GM12878 (cell line): ENCODE measurements at regions not wholly inside any gene's neighbourhood (a gene's known extent, or its start where the extent isn't known, plus 50 kb on each side); places are given as distances from the start of the nearest gene placed in this dataset.

Experiments
- ATAC-seq: fragments of 200-7000 bp; cut with Tn5 transposase; 3 replicates; pipeline ENCODE4 v1.9.1; 2020; ENCODE audit warnings: mild to moderate bottlenecking, moderate library complexity
- BruUV-seq: library from RNA; stranded (reverse); fragments of 400-500 nt; replicated peaks from 2 replicates; lab custom pipeline; 2021; lab: Mats Ljungman, UMichigan
- CTCF ChIA-PET: fragments of 300-600 bp; sonication (Branson Sonifier 250); formaldehyde crosslinking; extraction: SDS; loops from one replicate; lab custom pipeline; 2021; ENCODE audit warnings: inconsistent platforms; lab: Yijun Ruan, JAX
- POLR2A ChIA-PET: fragments of 350-600 bp; formaldehyde crosslinking; extraction: SDS; loops from one replicate; lab custom pipeline; 2021; ENCODE audit warnings: inconsistent platforms; lab: Charles Lee
- RAD21 ChIA-PET: fragments of 300-600 bp; sonication (Branson Sonifier 250); formaldehyde crosslinking; loops from one replicate; lab custom pipeline; 2023; ENCODE audit warnings: antibody characterized with exemption; ENCODE audit not compliant: unreplicated experiment; lab: Charles Lee
- SMC1A ChIA-PET: fragments of 300-600 bp; sonication (Branson Sonifier 250); formaldehyde crosslinking; loops from one replicate; lab custom pipeline; 2023; ENCODE audit not compliant: unreplicated experiment, uncharacterized antibody; lab: Charles Lee
- DNase-seq: peaks from one replicate; pipeline ENCODE4 v3.0.0-alpha.2; 2011; ENCODE audit warnings: low read depth, low spot score
- FAIRE-seq: peaks from 3 replicates; lab custom pipeline; 2011; peaks lifted over from hg19 to GRCh38; lab: Jason Lieb, UNC
- H2AFZ ChIP-seq: 2 replicates; pipeline ENCODE4 v1.6.0; 2011; ENCODE audit warnings: low read depth, low read length, control low read depth; ENCODE audit not compliant: control insufficient read depth
- H3K27ac ChIP-seq: 2 replicates; pipeline ENCODE4 v1.5.1; 2011; ENCODE audit warnings: control low read depth; ENCODE audit not compliant: control insufficient read depth, insufficient read depth
- H3K27me3 ChIP-seq, 2 experiments: replicated peaks in 1 of 2; 2 replicates each; pipeline versions ENCODE4 v1.6.0 to v1.6.1; 2011; ENCODE audit warnings: low read length in 1 of 2; ENCODE audit not compliant: control insufficient read depth in 2 of 2, insufficient read depth in 2 of 2
- H3K36me3 ChIP-seq, 2 experiments: 2 replicates each; pipeline ENCODE4 v1.5.1; 2011; ENCODE audit warnings: low read length in 1 of 2; ENCODE audit not compliant: control insufficient read depth in 2 of 2, insufficient read depth in 2 of 2
- H3K4me1 ChIP-seq: 2 replicates; pipeline ENCODE4 v1.6.1; 2011; ENCODE audit warnings: mild to moderate bottlenecking, low read length, moderate library complexity, mixed read lengths; ENCODE audit not compliant: control insufficient read depth, insufficient read depth
- H3K4me2 ChIP-seq: 2 replicates; pipeline ENCODE4 v1.6.0; 2011; ENCODE audit warnings: control low read depth; ENCODE audit not compliant: control insufficient read depth, insufficient read depth
- H3K4me3 ChIP-seq: fragments of 200-600 bp; sonication (generic); 2 replicates; pipeline ENCODE4 v1.5.1; 2016
- H3K79me2 ChIP-seq: 2 replicates; pipeline ENCODE4 v1.6.0; 2011; ENCODE audit warnings: low read length; ENCODE audit not compliant: control insufficient read depth, insufficient read depth
- H3K9ac ChIP-seq: 2 replicates; pipeline ENCODE4 v1.8.0; 2011; ENCODE audit warnings: low read length, control low read depth, mixed read lengths; ENCODE audit not compliant: control insufficient read depth, insufficient read depth
- H3K9me3 ChIP-seq: replicated peaks from 3 replicates; pipeline ENCODE4 v1.5.1; 2011; ENCODE audit warnings: mild to moderate bottlenecking, low read length; ENCODE audit not compliant: control insufficient read depth, insufficient read depth
- H4K20me1 ChIP-seq: 2 replicates; pipeline ENCODE4 v1.6.0; 2011; ENCODE audit not compliant: control insufficient read depth, insufficient read depth
- CBX3 ChIP-seq: fragments of 200-600 bp; sonication (generic); IDR thresholded peaks from 2 replicates; pipeline ENCODE4 v1.6.1; 2016; ENCODE audit warnings: low read depth, borderline replicate concordance
- CBX5 ChIP-seq: sonication (generic); IDR thresholded peaks from 2 replicates; pipeline ENCODE4 v1.6.1; 2016; ENCODE audit warnings: low read depth, moderate library complexity, mild to moderate bottlenecking, inconsistent platforms
- CEBPB ChIP-seq, 2 experiments: fragments of 150-350 bp in 1 of 2; IDR thresholded peaks; 2 replicates each; pipeline ENCODE4 v1.6.1; 2012 to 2014; ENCODE audit warnings: low read depth in 2 of 2, low read length in 2 of 2, borderline replicate concordance in 1 of 2, inconsistent platforms in 1 of 2
- CHD4 ChIP-seq: fragments of 200-600 bp; sonication (generic); IDR thresholded peaks from 2 replicates; pipeline ENCODE4 v1.6.1; 2016; ENCODE audit warnings: mild to moderate bottlenecking
- CREM ChIP-seq: IDR thresholded peaks from 2 replicates; pipeline ENCODE4 v1.6.1; 2014; ENCODE audit warnings: antibody characterized with exemption, low read depth
- EP300 ChIP-seq, 2 experiments: fragments of 150-350 bp in 1 of 2; IDR thresholded peaks; 2 replicates each; pipeline ENCODE4 v1.6.1; 2011 to 2012; ENCODE audit warnings: low read depth in 2 of 2, low read length in 2 of 2, borderline replicate concordance in 1 of 2, improper control_type of control experiment in 1 of 2, inconsistent platforms in 1 of 2; ENCODE audit not compliant: control insufficient read depth in 1 of 2
- FOXK2 ChIP-seq: fragments of 450-650 bp; IDR thresholded peaks from 2 replicates; pipeline ENCODE4 v1.6.1; 2017; ENCODE audit warnings: mild to moderate bottlenecking, moderate library complexity
- JUND ChIP-seq: IDR thresholded peaks from 2 replicates; pipeline ENCODE4 v1.6.1; 2012; ENCODE audit warnings: low read depth, mild to moderate bottlenecking, low read length, improper control_type of control experiment, moderate library complexity
- NBN ChIP-seq: fragments of 450-650 bp; IDR thresholded peaks from 2 replicates; pipeline ENCODE4 v1.6.1; 2016
- NRF1 ChIP-seq: conservative IDR thresholded peaks from 2 replicates; pipeline ENCODE4 v1.6.1; 2011; ENCODE audit warnings: mild to moderate bottlenecking, low read depth, low read length, improper control_type of control experiment
- POLR2AphosphoS2 ChIP-seq: IDR thresholded peaks from 2 replicates; pipeline ENCODE4 v1.6.1; 2011; ENCODE audit warnings: low read depth, mild to moderate bottlenecking, low read length, improper control_type of control experiment, moderate library complexity
- RAD21 ChIP-seq: IDR thresholded peaks from 2 replicates; pipeline ENCODE4 v1.6.1; 2011; ENCODE audit warnings: mild to moderate bottlenecking, low read depth, low read length, moderate library complexity; ENCODE audit not compliant: insufficient read depth
- RCOR1 ChIP-seq: conservative IDR thresholded peaks from 2 replicates; pipeline ENCODE4 v1.6.1; 2012; ENCODE audit warnings: low read depth, low read length, improper control_type of control experiment
- RFX5 ChIP-seq: IDR thresholded peaks from 2 replicates; pipeline ENCODE4 v1.6.1; 2011; ENCODE audit warnings: low read depth, low read length, improper control_type of control experiment
- SIX5 ChIP-seq: IDR thresholded peaks from 2 replicates; pipeline ENCODE4 v1.6.1; 2011; ENCODE audit warnings: mild to moderate bottlenecking, low read depth, low read length, moderate library complexity; ENCODE audit not compliant: severe bottlenecking
- SMC3 ChIP-seq: IDR thresholded peaks from 2 replicates; pipeline ENCODE4 v1.6.1; 2011; ENCODE audit warnings: low read length, improper control_type of control experiment, borderline replicate concordance
- WGBS: methylation state at CpG from one replicate; pipeline ENCODE4 v1.1.6; 2016; ENCODE audit warnings: low lambda C conversion rate; ENCODE audit not compliant: insufficient replicate concordance, insufficient coverage; ENCODE audit errors: missing lambda C conversion rate; 5-methylcytosine and 5-hydroxymethylcytosine counted together
- in situ Hi-C: fragments of 300-500 bp; cut with MboI; formaldehyde crosslinking; loops from 9 replicates; pipeline ENCODE4 v1.14.3; 2018; ENCODE audit warnings: mixed read lengths
- intact Hi-C: fragments of 100-400 bp; cut with micrococcal nuclease; formaldehyde crosslinking; loops from one replicate; pipeline ENCODE4 v1.14.2; 2022; ENCODE audit not compliant: unreplicated experiment
- TF ChIP-seq, protein P1 (sequence below): fragments of 450-650 bp; IDR thresholded peaks from 2 replicates; pipeline ENCODE4 v1.6.1; 2017; ENCODE audit warnings: borderline replicate concordance
- TF ChIP-seq, protein P2 (sequence below): IDR thresholded peaks from 2 replicates; pipeline ENCODE4 v1.6.1; 2011; ENCODE audit warnings: low read depth, mild to moderate bottlenecking, low read length, moderate library complexity, borderline replicate concordance; ENCODE audit errors: extremely low read depth
- TF ChIP-seq, protein P3 (sequence below): IDR thresholded peaks from 2 replicates; pipeline ENCODE4 v1.6.1; 2012; ENCODE audit warnings: low read depth, low read length, improper control_type of control experiment

DNA sequence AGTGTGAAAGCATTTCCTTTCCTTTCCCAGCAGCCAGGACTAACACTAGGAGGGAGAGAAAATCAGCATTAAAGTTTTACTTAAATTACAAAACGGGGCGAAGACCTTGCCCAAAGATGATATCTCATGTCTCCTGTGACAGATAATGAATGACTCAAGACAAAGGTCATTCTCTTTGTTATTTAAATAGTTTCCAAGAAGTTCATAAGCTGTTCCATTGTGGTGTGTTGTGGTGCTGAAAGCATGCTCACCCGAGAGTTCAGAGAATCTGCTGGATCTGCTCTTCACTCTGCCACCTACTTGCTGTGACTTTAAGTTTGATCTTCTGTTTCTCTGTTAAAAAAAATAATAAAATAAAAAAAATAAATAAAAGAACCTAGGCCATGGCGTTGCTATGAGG lies 265.9 kb upstream of the NR4A3 start:
- H2AFZ ChIP-seq, result no peak overlapping the region
- no peak overlapping the region for H3K4me3 ChIP-seq
- ChIA-PET SMC1A (interaction anchor here (1.2 to 1.4 kb wide), 3 partner anchors 8 to 106 kb away, joined by 3 to 5 read pairs (median 5); no protein-coding TSS in a partner anchor), POLR2A (no interaction called here), RAD21 (no interaction called here), CTCF (no interaction called here)
- H3K4me1 ChIP-seq, result no peaks in the 10 kb centered on the region
- in situ Hi-C loops, result no loop called here
- H3K4me2 ChIP-seq, result no peak overlapping the region
- H3K79me2 ChIP-seq, result no peaks in the 10 kb centered on the region
- 33% methylated on average over 4 of the region's 4 CpGs for WGBS
- TF ChIP-seq EP300 (IDR thresholded peaks at IDR 0.05; ENCODE audit: borderline replicate concordance in 1 of 2, control insufficient read depth in 1 of 2, low read depth in 2 of 2, low read length in 2 of 2) (no peak), CBX3 (no peak), CBX5 (no peak), CHD4 (no peak), FOXK2 (no peak), SIX5 (no peak), RAD21 (no peak), NRF1 (no peak), POLR2AphosphoS2 (no peak), RCOR1 (no peak), SMC3 (no peak), CEBPB (IDR thresholded peaks at IDR 0.05; ENCODE audit: borderline replicate concordance in 1 of 2, low read depth in 2 of 2, low read length in 2 of 2) (no peak), JUND (no peak), CREM (no peak), NBN (no peak), RFX5 (no peak)
- TF ChIP-seq, protein P1, sequence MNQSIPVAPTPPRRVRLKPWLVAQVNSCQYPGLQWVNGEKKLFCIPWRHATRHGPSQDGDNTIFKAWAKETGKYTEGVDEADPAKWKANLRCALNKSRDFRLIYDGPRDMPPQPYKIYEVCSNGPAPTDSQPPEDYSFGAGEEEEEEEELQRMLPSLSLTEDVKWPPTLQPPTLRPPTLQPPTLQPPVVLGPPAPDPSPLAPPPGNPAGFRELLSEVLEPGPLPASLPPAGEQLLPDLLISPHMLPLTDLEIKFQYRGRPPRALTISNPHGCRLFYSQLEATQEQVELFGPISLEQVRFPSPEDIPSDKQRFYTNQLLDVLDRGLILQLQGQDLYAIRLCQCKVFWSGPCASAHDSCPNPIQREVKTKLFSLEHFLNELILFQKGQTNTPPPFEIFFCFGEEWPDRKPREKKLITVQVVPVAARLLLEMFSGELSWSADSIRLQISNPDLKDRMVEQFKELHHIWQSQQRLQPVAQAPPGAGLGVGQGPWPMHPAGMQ, result no peak
- TF ChIP-seq, protein P2, sequence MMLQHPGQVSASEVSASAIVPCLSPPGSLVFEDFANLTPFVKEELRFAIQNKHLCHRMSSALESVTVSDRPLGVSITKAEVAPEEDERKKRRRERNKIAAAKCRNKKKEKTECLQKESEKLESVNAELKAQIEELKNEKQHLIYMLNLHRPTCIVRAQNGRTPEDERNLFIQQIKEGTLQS, result no peak
- TF ChIP-seq, protein P3, sequence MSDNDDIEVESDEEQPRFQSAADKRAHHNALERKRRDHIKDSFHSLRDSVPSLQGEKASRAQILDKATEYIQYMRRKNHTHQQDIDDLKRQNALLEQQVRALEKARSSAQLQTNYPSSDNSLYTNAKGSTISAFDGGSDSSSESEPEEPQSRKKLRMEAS, result no peak
- FAIRE-seq (no peak), ATAC-seq (no peak), DNase-seq (no peak)
- no TSS peak for BruUV-seq
- no peaks in the 10 kb centered on the region for H3K27me3 ChIP-seq
- H3K9ac ChIP-seq, result no peak overlapping the region
- no peaks in the 10 kb centered on the region for H4K20me1 ChIP-seq
- no peaks in the 10 kb centered on the region for H3K36me3 ChIP-seq
- intact Hi-C loops, result no loop called here
- no peaks in the 10 kb centered on the region; the same call in 1 of the 3 replicates for H3K9me3 ChIP-seq
- no peak overlapping the region for H3K27ac ChIP-seq
